ENCODE measurements at regions not wholly inside any gene's neighbourhood (a gene's known extent, or its start where the extent isn't known, plus 50 kb on each side); places are given as distances from the start of the nearest gene placed in this dataset.

DNA sequence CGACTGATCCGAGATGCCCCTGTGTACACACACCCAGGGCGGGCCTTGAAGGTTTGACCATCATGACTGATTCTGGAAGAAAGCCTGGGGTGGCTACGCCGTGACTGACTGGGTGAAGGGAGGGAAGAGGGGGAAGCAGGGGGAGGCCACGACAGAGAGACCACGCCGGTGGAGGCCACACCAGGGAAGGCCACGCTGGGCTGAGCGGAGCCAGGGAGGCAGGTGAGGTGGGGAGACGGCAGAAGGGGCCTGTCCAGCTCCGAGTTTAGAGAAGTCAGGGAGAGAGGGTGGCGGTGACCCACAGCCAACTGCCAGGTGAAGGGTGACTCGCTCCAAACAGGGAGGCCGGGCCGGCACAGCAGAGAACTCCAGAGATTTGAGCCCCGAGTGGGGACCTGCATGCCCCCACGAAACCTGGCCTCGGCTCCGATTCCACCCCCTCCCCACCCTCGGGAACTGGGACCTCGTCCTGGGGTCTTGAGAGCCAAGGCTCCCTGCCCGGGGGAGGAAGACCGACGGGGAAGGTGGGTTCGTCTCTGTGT is 102.6 kb downstream of the PTPRS start:
- no peak overlapping the region for H3K27ac Mint-ChIP-seq
- no peaks in the 10 kb centered on the region; the same call in 1 of the 2 replicates for H3K9me3 Mint-ChIP-seq
- no peak overlapping the region for H3K4me3 Mint-ChIP-seq
- no peaks in the 10 kb centered on the region for H3K4me1 Mint-ChIP-seq (ENCODE audit: low read depth)
- DNase-seq, result no peak
- peaks cover 2% of the 10 kb centered on the region; the same call in 1 of the 2 replicates for H3K27me3 Mint-ChIP-seq (ENCODE audit: insufficient read depth)
- H3K36me3 Mint-ChIP-seq (ENCODE audit: low read depth), result peaks cover 10% of the 10 kb centered on the region; the same call in 1 of the 2 replicates
- TF ChIP-seq, protein P1, sequence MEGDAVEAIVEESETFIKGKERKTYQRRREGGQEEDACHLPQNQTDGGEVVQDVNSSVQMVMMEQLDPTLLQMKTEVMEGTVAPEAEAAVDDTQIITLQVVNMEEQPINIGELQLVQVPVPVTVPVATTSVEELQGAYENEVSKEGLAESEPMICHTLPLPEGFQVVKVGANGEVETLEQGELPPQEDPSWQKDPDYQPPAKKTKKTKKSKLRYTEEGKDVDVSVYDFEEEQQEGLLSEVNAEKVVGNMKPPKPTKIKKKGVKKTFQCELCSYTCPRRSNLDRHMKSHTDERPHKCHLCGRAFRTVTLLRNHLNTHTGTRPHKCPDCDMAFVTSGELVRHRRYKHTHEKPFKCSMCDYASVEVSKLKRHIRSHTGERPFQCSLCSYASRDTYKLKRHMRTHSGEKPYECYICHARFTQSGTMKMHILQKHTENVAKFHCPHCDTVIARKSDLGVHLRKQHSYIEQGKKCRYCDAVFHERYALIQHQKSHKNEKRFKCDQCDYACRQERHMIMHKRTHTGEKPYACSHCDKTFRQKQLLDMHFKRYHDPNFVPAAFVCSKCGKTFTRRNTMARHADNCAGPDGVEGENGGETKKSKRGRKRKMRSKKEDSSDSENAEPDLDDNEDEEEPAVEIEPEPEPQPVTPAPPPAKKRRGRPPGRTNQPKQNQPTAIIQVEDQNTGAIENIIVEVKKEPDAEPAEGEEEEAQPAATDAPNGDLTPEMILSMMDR (IDR thresholded peaks at IDR 0.05), result no peak

DNA sequence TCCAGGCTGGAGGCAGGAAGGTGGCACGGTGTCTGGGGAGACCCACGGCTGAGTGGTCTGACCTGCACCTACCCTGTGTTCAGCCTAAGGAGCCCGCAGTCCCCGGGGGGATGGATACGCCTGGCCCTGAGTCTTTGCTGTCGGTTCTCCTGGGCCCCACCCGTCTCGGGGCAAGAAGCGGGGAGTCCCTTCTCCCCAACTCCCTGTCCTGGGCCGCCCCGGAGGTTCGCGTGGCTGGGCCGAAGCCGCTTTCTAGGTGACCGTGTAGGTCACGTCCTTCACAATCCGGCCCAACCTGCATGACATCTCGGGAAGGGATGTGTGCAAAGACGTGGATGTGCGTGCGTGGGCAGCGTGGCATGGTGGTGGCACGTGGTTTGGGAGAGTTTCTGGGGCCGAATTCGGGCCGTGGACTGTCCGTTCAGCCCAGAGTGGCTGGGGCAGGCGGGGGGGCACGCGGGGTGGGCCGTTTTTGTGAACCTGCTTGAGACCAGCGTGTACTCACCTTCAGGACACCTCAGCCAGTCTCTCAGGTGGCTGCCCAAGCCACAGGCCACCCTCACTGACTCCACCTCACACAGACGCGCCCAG is 103.3 kb downstream of the PTPRS start:
- no peaks in the 10 kb centered on the region for H3K4me1 Mint-ChIP-seq (ENCODE audit: low read depth)
- no peak overlapping the region for H3K4me3 Mint-ChIP-seq
- H3K36me3 Mint-ChIP-seq (ENCODE audit: low read depth), result peaks cover 10% of the 10 kb centered on the region; the same call in 1 of the 2 replicates
- no peaks in the 10 kb centered on the region; the same call in 1 of the 2 replicates for H3K9me3 Mint-ChIP-seq
- no peak overlapping the region for H3K27ac Mint-ChIP-seq
- no peak for DNase-seq
- peaks cover 2% of the 10 kb centered on the region; the same call in 1 of the 2 replicates for H3K27me3 Mint-ChIP-seq (ENCODE audit: insufficient read depth)
- TF ChIP-seq, protein P1 (IDR thresholded peaks at IDR 0.05), result no peak

DNA sequence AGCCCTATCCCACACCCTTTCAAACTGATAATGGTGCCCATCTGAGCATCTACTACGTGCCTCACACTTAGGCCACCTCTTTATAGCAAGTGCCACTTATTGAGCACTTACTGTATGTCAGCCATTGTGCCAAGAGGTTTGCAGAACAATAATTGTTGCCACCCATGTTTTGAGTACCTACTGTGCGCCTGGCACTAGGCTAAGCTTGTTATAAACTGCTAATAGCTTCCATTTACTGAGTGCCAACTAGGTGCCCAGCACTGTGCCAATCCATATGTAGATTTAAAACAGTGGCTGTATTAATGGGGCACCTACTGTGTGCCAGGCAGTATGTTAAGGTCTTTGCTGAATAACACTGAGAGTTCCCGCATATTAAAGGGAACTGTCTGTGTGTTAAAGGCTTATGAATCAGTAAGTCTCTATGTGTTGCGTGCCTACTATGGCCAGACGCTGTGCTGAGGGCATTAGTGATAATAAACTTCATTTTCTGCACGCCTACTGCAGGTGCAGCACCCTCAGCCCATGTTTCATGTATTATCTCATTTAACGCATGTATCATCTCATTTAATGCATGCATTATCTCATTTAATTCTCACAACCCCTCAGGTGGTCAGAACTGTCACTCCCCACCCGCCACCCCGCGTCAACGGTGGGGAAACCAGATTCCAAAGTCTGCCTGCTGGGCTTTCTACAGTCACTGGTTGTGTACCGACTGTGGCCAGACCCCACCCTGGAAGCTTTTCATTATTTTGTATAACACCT is 105.0 kb downstream of the PTPRS start:
- Mint-ChIP-seq H3K9me3 (no peaks in the 10 kb centered on the region; the same call in 1 of the 2 replicates), H3K4me3 (no peak overlapping the region), H3K27me3 (ENCODE audit: insufficient read depth) (peaks cover 2% of the 10 kb centered on the region; the same call in 1 of the 2 replicates), H3K36me3 (ENCODE audit: low read depth) (peaks cover 14% of the 10 kb centered on the region; the same call in 1 of the 2 replicates), H3K4me1 (ENCODE audit: low read depth) (no peaks in the 10 kb centered on the region), H3K27ac (no peak overlapping the region)
- TF ChIP-seq, protein P1 (IDR thresholded peaks at IDR 0.05), result no peak
- no peak for DNase-seq

DNA sequence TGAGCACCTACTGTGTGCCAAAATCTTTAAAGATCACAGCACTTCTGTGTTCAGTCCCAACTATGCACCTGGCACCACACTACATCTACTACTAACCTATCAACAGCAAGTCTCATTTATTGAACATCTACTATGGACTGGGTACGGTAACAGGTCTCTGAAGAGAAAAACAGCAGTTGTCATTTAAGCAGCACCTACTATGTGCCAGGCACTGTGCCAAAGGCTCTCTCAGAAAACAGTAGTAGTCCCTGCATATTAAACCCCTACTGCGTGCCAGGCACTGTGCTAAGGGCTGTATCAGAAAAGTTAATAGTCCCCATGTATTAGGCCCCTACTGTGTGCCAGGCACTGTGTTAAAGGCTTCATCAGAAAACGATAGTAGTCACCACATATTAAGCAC is 106.2 kb downstream of the PTPRS start:
- H3K4me1 Mint-ChIP-seq (ENCODE audit: low read depth), result no peaks in the 10 kb centered on the region
- no peak overlapping the region for H3K27ac Mint-ChIP-seq
- H3K36me3 Mint-ChIP-seq (ENCODE audit: low read depth), result peaks cover 10% of the 10 kb centered on the region; the same call in 1 of the 2 replicates
- no peak for DNase-seq
- TF ChIP-seq, protein P1 (IDR thresholded peaks at IDR 0.05), result no peak
- peaks cover 1% of the 10 kb centered on the region; the same call in 1 of the 2 replicates for H3K27me3 Mint-ChIP-seq (ENCODE audit: insufficient read depth)
- H3K4me3 Mint-ChIP-seq, result no peak overlapping the region
- H3K9me3 Mint-ChIP-seq, result no peaks in the 10 kb centered on the region

DNA sequence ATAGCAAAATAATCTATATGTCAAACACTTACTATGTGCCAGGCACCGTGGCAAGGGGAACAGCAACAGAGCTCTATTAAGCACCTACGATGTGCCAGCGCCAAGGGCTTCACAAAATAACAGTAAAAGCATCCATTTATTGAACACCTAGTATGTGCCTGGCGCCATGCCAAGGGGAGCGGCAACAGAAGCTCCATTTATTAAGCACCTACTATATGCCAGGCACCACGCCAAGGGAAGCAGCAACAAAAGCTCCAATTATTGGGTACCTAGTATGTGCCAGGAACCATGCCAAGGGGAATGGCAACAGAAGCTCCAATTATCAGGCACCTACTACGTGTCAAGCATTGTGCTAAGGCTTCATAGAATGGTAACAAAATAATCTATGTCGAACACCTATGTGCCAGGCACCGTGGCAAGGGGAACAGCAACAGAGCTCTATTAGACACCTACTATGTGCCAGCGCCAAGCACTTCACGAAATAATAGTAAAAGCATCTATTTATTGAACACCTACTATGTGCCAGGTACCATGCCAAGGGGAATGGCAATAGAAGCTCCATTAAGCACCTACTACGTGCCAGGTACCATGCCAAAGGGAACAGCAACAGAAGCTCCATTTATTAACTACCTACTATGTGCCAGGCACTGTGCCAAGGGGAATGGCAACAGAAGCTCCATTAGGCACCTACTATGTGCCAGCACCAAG is 107.7 kb downstream of the PTPRS start:
- Mint-ChIP-seq H3K27ac (no peak overlapping the region), H3K36me3 (ENCODE audit: low read depth) (peaks cover 10% of the 10 kb centered on the region; the same call in 1 of the 2 replicates), H3K4me3 (no peak overlapping the region), H3K9me3 (no peaks in the 10 kb centered on the region), H3K27me3 (ENCODE audit: insufficient read depth) (no peaks in the 10 kb centered on the region), H3K4me1 (ENCODE audit: low read depth) (no peaks in the 10 kb centered on the region)
- DNase-seq, result no peak
- TF ChIP-seq, protein P1 (IDR thresholded peaks at IDR 0.05), result no peak
